ENCODE measurements at regions not wholly inside any gene's neighbourhood (a gene's known extent, or its start where the extent isn't known, plus 50 kb on each side); places are given as distances from the start of the nearest gene placed in this dataset.
"Not testable (repeated sequence)": the region's sequence is repeated elsewhere in the genome, so short reads cannot be mapped to it uniquely, and the experiment has no call there.

- H3K27me3 ChIP-seq (ENCODE audit: control insufficient read depth, insufficient read depth, low read length), result no peaks in the 10 kb centered on the region
- H3K36me3 ChIP-seq (ENCODE audit: control insufficient read depth, insufficient read depth, low read length), result no peaks in the 10 kb centered on the region
- WGBS (ENCODE audit: insufficient coverage), result 100% methylated on average over 1 of the region's 2 CpGs
- H3K27ac ChIP-seq (ENCODE audit: low read depth, low read length), result no peak overlapping the region
- no peaks in the 10 kb centered on the region for H3K4me1 ChIP-seq (ENCODE audit: control insufficient read depth, insufficient read depth, low read length)
- no peaks in the 10 kb centered on the region for H3K9me3 ChIP-seq (ENCODE audit: control insufficient read depth, insufficient read depth, low read length)
- no peak for DNase-seq (ENCODE audit: low read depth in 4 of 6, low spot score in 6 of 6)
- no peak overlapping the region for H3K4me3 ChIP-seq (ENCODE audit: low read depth, low read length)
These were observed 172.8 kb downstream of the TEX13C start for GRCh38 chrX:125492439-125492838.

DNA sequence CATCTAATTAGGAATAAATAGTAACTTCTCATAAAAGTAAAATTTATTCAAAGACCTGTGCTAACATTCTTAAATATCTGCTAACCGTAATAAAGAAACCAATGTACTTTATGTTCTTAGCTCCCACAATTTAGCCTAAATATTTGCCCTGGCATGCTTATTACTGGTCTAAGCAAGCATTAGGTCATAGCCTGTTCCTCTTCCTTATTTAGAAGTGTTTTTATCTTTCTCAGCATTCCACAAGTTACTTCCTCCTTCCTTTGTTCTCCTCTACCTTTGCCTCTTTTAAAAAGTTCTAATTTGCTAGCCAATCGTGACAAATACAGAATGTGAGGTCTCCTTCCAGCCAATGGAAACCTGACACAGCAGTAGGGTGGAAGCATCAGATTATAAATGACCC lies 173.3 kb downstream of the TEX13C start:
- WGBS (ENCODE audit: insufficient coverage), result 50% methylated on average over 1 of the region's 2 CpGs
- not testable (repeated sequence) for DNase-seq (ENCODE audit: low read depth in 4 of 6, low spot score in 6 of 6)

GRCh38 chrX:125497667-125498066 lies 178.0 kb downstream of the TEX13C start:
- no CpG with 5 or more reads among the region's 3 CpGs for whole genome bisulfite sequencing (ENCODE audit: insufficient coverage)
- Histone ChIP-seq H3K36me3 (ENCODE audit: control insufficient read depth, insufficient read depth, low read length) (no peaks in the 10 kb centered on the region), H3K4me1 (ENCODE audit: control insufficient read depth, insufficient read depth, low read length) (no peaks in the 10 kb centered on the region), H3K9me3 (ENCODE audit: control insufficient read depth, insufficient read depth, low read length) (no peaks in the 10 kb centered on the region), H3K27ac (ENCODE audit: low read depth, low read length) (no peak overlapping the region), H3K27me3 (ENCODE audit: control insufficient read depth, insufficient read depth, low read length) (no peaks in the 10 kb centered on the region), H3K4me3 (ENCODE audit: low read depth, low read length) (no peak overlapping the region)
- no peak for DNase-seq (ENCODE audit: low read depth in 4 of 6, low spot score in 6 of 6)

More for the DNA sequence above, 173.3 kb downstream of the TEX13C start:
- H3K27me3 ChIP-seq (ENCODE audit: control insufficient read depth, insufficient read depth, low read length); H3K9me3 ChIP-seq (ENCODE audit: control insufficient read depth, insufficient read depth, low read length); H3K27ac ChIP-seq (ENCODE audit: low read depth, low read length); H3K36me3 ChIP-seq (ENCODE audit: control insufficient read depth, insufficient read depth, low read length); H3K4me3 ChIP-seq (ENCODE audit: low read depth, low read length); H3K4me1 ChIP-seq (ENCODE audit: control insufficient read depth, insufficient read depth, low read length): not testable (repeated sequence)

DNA sequence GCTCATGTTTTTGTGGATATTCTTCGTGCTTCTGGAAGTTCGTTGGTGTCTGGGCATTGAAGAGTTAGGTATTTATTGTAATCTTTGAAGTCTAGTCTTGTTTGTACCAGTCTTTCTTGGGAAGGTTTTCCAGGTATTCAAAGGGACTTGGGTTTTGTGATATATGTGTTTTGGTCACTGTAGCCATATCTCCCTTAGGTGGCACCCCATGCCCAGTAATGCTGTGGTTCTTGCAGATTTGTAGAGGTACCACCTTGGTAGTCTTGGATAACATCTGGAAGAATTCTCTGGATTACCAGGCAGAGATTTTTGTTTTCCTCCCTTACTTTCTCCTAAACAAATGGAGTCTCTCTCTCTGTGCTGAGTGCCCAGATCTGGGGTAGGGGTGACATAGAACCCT lies 184.1 kb downstream of the TEX13C start:
- WGBS (ENCODE audit: insufficient coverage), result 79% methylated on average over 2 of the region's 2 CpGs
- no peak overlapping the region for H3K4me3 ChIP-seq (ENCODE audit: low read depth, low read length)
- H3K36me3 ChIP-seq (ENCODE audit: control insufficient read depth, insufficient read depth, low read length), result no peaks in the 10 kb centered on the region
- H3K4me1 ChIP-seq (ENCODE audit: control insufficient read depth, insufficient read depth, low read length), result no peaks in the 10 kb centered on the region
- H3K27me3 ChIP-seq (ENCODE audit: control insufficient read depth, insufficient read depth, low read length), result no peaks in the 10 kb centered on the region
- H3K27ac ChIP-seq (ENCODE audit: low read depth, low read length), result no peak overlapping the region
- DNase-seq (ENCODE audit: low read depth in 4 of 6, low spot score in 6 of 6), result no peak
- peaks cover 1% of the 10 kb centered on the region for H3K9me3 ChIP-seq (ENCODE audit: control insufficient read depth, insufficient read depth, low read length)

- Histone ChIP-seq H3K27ac (ENCODE audit: low read depth, low read length) (no peak overlapping the region), H3K4me1 (ENCODE audit: control insufficient read depth, insufficient read depth, low read length) (no peaks in the 10 kb centered on the region), H3K36me3 (ENCODE audit: control insufficient read depth, insufficient read depth, low read length) (no peaks in the 10 kb centered on the region), H3K9me3 (ENCODE audit: control insufficient read depth, insufficient read depth, low read length) (peaks cover 1% of the 10 kb centered on the region), H3K4me3 (ENCODE audit: low read depth, low read length) (no peak overlapping the region), H3K27me3 (ENCODE audit: control insufficient read depth, insufficient read depth, low read length) (no peaks in the 10 kb centered on the region)
- no peak for DNase-seq (ENCODE audit: low read depth in 4 of 6, low spot score in 6 of 6)
- 80% methylated on average over 2 of the region's 2 CpGs for WGBS (ENCODE audit: insufficient coverage)
These were observed 185.5 kb downstream of the TEX13C start for GRCh38 chrX:125505207-125505606.

GRCh38 chrX:125507119-125507518 lies 187.4 kb downstream of the TEX13C start:
- Histone ChIP-seq H3K4me3 (ENCODE audit: low read depth, low read length) (no peak overlapping the region), H3K9me3 (ENCODE audit: control insufficient read depth, insufficient read depth, low read length) (peaks cover 1% of the 10 kb centered on the region), H3K36me3 (ENCODE audit: control insufficient read depth, insufficient read depth, low read length) (no peaks in the 10 kb centered on the region), H3K27ac (ENCODE audit: low read depth, low read length) (no peak overlapping the region), H3K4me1 (ENCODE audit: control insufficient read depth, insufficient read depth, low read length) (no peaks in the 10 kb centered on the region), H3K27me3 (ENCODE audit: control insufficient read depth, insufficient read depth, low read length) (no peaks in the 10 kb centered on the region)
- DNase-seq (ENCODE audit: low read depth in 4 of 6, low spot score in 6 of 6), result no peak
- no CpG with 5 or more reads among the region's 1 CpG for WGBS (ENCODE audit: insufficient coverage)

- Histone ChIP-seq H3K36me3 (ENCODE audit: control insufficient read depth, insufficient read depth, low read length) (no peaks in the 10 kb centered on the region), H3K9me3 (ENCODE audit: control insufficient read depth, insufficient read depth, low read length) (no peaks in the 10 kb centered on the region), H3K4me3 (ENCODE audit: low read depth, low read length) (no peak overlapping the region), H3K27ac (ENCODE audit: low read depth, low read length) (no peak overlapping the region), H3K4me1 (ENCODE audit: control insufficient read depth, insufficient read depth, low read length) (no peaks in the 10 kb centered on the region), H3K27me3 (ENCODE audit: control insufficient read depth, insufficient read depth, low read length) (no peaks in the 10 kb centered on the region)
- WGBS (ENCODE audit: insufficient coverage), result 43% methylated on average over 1 of the region's 1 CpG
- DNase-seq (ENCODE audit: low read depth in 4 of 6, low spot score in 6 of 6), result peak in 1 of 6 donors; percentile 23
These were observed 200.4 kb downstream of the TEX13C start for GRCh38 chrX:125520029-125520428.

- H3K4me3 ChIP-seq (ENCODE audit: low read depth, low read length), result no peak overlapping the region
- no peaks in the 10 kb centered on the region for H3K36me3 ChIP-seq (ENCODE audit: control insufficient read depth, insufficient read depth, low read length)
- WGBS (ENCODE audit: insufficient coverage), result 0% methylated on average over 1 of the region's 2 CpGs
- no peak for DNase-seq (ENCODE audit: low read depth in 4 of 6, low spot score in 6 of 6)
- H3K9me3 ChIP-seq (ENCODE audit: control insufficient read depth, insufficient read depth, low read length), result peaks cover 2% of the 10 kb centered on the region
- H3K27me3 ChIP-seq (ENCODE audit: control insufficient read depth, insufficient read depth, low read length), result no peaks in the 10 kb centered on the region
- no peaks in the 10 kb centered on the region for H3K4me1 ChIP-seq (ENCODE audit: control insufficient read depth, insufficient read depth, low read length)
- no peak overlapping the region for H3K27ac ChIP-seq (ENCODE audit: low read depth, low read length)
These were observed 203.1 kb downstream of the TEX13C start for GRCh38 chrX:125522752-125523151.

DNA sequence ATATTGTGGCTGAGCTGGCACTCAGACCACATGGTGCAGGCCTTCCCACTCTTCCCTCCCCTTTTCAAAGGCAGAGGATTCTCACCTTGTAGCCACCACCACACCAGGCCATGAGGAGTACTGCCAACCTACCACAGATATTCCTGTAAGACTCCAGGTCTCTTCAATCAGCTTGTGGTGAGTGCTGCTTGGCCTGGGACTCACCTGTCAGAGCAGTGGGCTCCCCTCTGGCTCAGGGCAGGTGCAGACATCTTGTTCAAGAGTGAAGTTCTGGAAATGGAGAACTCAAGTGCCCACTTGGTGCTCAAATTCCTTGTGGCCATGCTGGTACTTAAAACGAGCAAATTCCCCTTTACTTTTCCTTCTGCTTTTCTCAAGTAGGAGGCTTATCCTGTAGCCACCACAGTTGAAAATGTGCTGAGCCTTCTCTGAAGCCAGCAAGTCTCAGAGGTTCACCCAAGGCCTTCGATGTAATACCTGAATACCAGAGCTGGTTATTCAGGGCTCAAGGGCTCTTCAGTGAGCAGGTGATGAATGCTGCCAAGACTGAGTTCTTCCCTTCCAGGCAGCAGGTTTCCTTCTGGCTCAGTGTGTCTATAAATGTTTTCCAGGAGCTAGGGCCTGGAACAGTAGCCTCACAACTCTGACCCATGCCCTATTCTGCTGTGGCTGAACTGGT lies 212.9 kb downstream of the TEX13C start:
- no peak for DNase-seq (ENCODE audit: low read depth in 4 of 6, low spot score in 6 of 6)
- WGBS (ENCODE audit: insufficient coverage), result 75% methylated on average over 2 of the region's 2 CpGs

GRCh38 chrX:125533352-125533751 lies 213.7 kb downstream of the TEX13C start:
- Histone ChIP-seq H3K36me3 (ENCODE audit: control insufficient read depth, insufficient read depth, low read length) (no peaks in the 10 kb centered on the region), H3K4me3 (ENCODE audit: low read depth, low read length) (no peak overlapping the region), H3K9me3 (ENCODE audit: control insufficient read depth, insufficient read depth, low read length) (no peaks in the 10 kb centered on the region), H3K27ac (ENCODE audit: low read depth, low read length) (no peak overlapping the region), H3K27me3 (ENCODE audit: control insufficient read depth, insufficient read depth, low read length) (no peaks in the 10 kb centered on the region), H3K4me1 (ENCODE audit: control insufficient read depth, insufficient read depth, low read length) (no peaks in the 10 kb centered on the region)
- no peak for DNase-seq (ENCODE audit: low read depth in 4 of 6, low spot score in 6 of 6)
- WGBS (ENCODE audit: insufficient coverage), result 46% methylated on average over 2 of the region's 3 CpGs

More for the DNA sequence above, 212.9 kb downstream of the TEX13C start:
- Histone ChIP-seq H3K9me3 (ENCODE audit: control insufficient read depth, insufficient read depth, low read length) (no peaks in the 10 kb centered on the region), H3K36me3 (ENCODE audit: control insufficient read depth, insufficient read depth, low read length) (no peaks in the 10 kb centered on the region), H3K4me1 (ENCODE audit: control insufficient read depth, insufficient read depth, low read length) (no peaks in the 10 kb centered on the region), H3K4me3 (ENCODE audit: low read depth, low read length) (no peak overlapping the region), H3K27ac (ENCODE audit: low read depth, low read length) (no peak overlapping the region), H3K27me3 (ENCODE audit: control insufficient read depth, insufficient read depth, low read length) (no peaks in the 10 kb centered on the region)
